ENCODE measurements at regions not wholly inside any gene's neighbourhood (a gene's known extent, or its start where the extent isn't known, plus 50 kb on each side); places are given as distances from the start of the nearest gene placed in this dataset.
"Not testable (repeated sequence)": the region's sequence is repeated elsewhere in the genome, so short reads cannot be mapped to it uniquely, and the experiment has no call there.

DNA sequence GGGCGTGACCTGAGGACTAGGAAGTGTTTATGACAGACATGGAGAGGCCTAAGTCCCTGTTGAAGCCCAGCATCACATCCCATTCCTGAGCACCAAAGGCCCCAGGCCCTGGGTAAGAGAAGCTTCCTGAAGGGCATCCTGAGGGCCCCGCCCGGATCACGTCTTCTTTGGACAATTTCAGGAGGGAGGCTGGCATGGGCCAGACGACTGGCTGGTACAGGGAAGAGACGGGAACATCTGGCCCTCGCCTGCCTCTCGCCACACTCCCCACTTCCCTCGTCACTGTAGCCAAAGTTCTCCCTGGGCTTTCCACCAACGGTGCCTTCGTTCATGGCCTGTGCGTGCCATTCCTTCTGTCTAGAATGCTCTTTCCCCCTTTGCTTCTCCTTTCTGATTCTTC, 128.1 kb downstream of the LRRC37A3 start:
- H3K4me1 ChIP-seq (ENCODE audit: control insufficient read depth, insufficient read depth, low read length); H3K36me3 ChIP-seq (ENCODE audit: control insufficient read depth, insufficient read depth, low read length); H3K27me3 ChIP-seq (ENCODE audit: control insufficient read depth, insufficient read depth, low read length): not testable (repeated sequence)

DNA sequence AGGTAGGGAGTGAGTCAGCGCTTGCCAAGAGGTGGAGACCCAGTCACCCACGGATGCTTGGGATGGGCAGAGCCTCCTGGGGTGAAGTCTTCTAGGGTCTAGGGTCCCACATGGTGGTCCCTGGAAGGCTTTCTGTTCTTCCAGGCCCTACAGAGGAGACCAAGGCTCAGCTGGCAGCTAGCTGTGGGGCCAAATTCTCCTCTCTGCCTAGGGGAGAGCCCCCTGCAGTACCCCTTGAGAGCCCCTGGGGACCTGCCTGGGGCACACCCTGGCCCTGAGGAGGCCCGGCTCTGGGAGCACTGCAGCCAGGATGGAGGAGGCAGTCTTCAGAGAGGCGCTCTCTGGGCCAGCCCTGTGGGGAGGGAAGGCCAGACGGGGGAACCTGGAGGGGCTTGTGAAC, 128.6 kb upstream of the SMURF2 start:
- H3K4me3 ChIP-seq (ENCODE audit: low read length); H3K27me3 ChIP-seq (ENCODE audit: control insufficient read depth, insufficient read depth, low read length); H3K9ac ChIP-seq (ENCODE audit: low read length); H3K9me3 ChIP-seq (ENCODE audit: control insufficient read depth, low read length); H3K36me3 ChIP-seq (ENCODE audit: control insufficient read depth, insufficient read depth, low read length); H3K4me1 ChIP-seq (ENCODE audit: control insufficient read depth, insufficient read depth, low read length): not testable (repeated sequence)

More for the DNA sequence above, 128.1 kb downstream of the LRRC37A3 start:
- H3K4me3 ChIP-seq (ENCODE audit: low read length); H3K9me3 ChIP-seq (ENCODE audit: control insufficient read depth, low read length); H3K9ac ChIP-seq (ENCODE audit: low read length): not testable (repeated sequence)

DNA sequence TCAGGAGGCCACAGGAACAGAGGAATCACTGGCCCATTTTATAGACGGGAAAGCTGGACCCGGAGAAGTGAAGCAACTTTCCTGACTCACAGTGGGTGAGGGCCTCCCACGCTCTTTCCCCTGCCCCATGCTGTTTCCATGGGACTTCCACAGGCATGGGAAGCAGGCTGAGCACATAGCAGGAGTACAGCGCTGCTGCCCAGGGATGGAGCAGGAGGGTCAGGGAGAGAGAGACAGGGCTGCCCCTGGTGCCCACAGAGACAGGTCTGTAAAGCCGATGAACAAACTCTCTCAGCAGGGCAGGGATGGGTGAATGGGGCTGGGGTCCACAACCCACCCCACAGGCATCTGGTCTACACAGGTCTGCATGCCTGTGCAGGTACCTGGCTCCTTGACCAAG, 128.1 kb upstream of the SMURF2 start:
- not testable (repeated sequence) for H3K9ac ChIP-seq (ENCODE audit: low read length); H3K36me3 ChIP-seq (ENCODE audit: control insufficient read depth, insufficient read depth, low read length); H3K4me1 ChIP-seq (ENCODE audit: control insufficient read depth, insufficient read depth, low read length); H3K4me3 ChIP-seq (ENCODE audit: low read length); H3K9me3 ChIP-seq (ENCODE audit: control insufficient read depth, low read length); H3K27me3 ChIP-seq (ENCODE audit: control insufficient read depth, insufficient read depth, low read length)

DNA sequence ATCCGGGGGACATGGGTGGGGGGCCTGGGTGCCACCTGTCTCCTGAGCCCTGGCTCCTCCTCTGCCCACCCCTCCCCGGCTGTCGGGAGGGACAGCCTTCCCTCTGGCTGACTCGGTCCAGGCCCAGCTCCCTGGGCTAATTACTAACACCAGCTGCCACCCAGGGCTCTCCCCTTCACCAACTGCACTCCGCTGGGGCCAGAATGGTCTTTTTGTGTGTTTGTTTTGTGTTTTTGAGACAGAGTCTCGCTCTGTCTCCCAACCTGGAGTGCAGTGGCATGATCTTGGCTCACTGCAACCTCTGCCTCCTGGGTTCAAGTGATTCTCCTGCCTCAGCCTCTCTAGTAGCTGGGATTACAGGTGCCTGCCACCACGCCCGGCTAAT, 126.9 kb upstream of the SMURF2 start:
- H3K9me3 ChIP-seq (ENCODE audit: control insufficient read depth, low read length); H3K4me3 ChIP-seq (ENCODE audit: low read length); H3K4me1 ChIP-seq (ENCODE audit: control insufficient read depth, insufficient read depth, low read length); H3K36me3 ChIP-seq (ENCODE audit: control insufficient read depth, insufficient read depth, low read length); H3K9ac ChIP-seq (ENCODE audit: low read length); H3K27me3 ChIP-seq (ENCODE audit: control insufficient read depth, insufficient read depth, low read length): not testable (repeated sequence)

DNA sequence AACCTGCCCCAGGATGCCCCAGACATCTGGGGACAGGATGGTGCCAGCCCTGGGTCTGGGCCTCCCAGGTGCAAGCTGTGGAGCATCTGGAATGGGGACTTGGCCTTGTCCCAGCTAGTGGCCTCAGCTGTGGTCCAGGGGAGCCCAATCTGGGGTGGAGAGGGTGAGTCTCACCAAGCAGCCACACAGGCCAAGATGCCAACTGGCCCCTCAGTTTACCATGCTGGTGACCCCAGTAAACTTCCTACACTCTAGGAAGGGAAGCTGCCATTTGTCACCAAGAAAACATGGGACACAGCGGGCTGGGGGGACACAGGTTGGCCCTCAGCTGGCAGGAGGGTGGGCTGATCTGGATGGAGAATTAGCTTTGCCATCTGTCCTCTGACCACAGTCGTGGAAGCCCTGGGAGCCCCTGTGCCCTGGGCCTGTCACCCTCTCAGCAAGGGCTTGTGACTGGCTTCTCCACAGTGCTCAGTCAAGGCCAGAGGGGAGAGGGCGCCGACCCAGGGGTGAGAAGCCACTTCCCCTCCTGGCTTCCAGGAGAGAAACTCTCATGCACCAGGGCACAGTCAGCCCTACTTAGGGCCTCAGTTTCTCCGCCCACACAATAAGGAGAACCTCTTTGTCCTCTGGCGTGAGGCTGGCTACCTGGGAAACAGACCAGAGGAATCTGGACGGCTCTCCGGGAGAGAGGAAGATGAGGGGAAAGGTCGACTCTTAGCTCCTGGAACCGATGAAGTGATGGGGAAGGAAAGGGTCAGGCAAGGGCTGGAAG, 126.4 kb upstream of the SMURF2 start:
- Histone ChIP-seq H3K4me1 (ENCODE audit: control insufficient read depth, insufficient read depth, low read length) (peaks cover 7% of the 10 kb centered on the region), H3K9ac (ENCODE audit: low read length) (no peak overlapping the region), H3K27me3 (ENCODE audit: control insufficient read depth, insufficient read depth, low read length) (no peaks in the 10 kb centered on the region), H3K4me3 (ENCODE audit: low read length) (no peak overlapping the region), H3K9me3 (ENCODE audit: control insufficient read depth, low read length) (no peaks in the 10 kb centered on the region), H3K36me3 (ENCODE audit: control insufficient read depth, insufficient read depth, low read length) (peaks cover 5% of the 10 kb centered on the region)

DNA sequence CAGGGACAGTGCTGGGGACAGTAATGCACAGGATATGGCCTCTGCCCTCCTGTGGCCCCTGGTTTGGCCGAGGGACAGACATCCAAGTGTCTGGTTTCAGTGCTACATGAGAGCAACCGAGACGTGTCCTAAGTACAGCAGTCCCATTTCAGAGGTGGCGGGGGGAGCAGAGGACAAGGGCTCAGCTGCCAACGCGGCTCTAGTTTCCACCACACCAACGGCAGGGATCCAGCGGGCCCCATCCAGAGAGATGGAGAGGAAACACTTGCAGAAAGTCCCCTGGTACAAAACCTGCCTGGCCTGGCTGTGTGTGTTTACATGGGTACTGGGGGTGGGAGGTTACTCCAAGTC, 125.8 kb upstream of the SMURF2 start:
- H3K4me1 ChIP-seq (ENCODE audit: control insufficient read depth, insufficient read depth, low read length) = peaks cover 7% of the 10 kb centered on the region
- no peak overlapping the region for H3K4me3 ChIP-seq (ENCODE audit: low read length)
- H3K9ac ChIP-seq (ENCODE audit: low read length) = no peak overlapping the region
- H3K27me3 ChIP-seq (ENCODE audit: control insufficient read depth, insufficient read depth, low read length) = no peaks in the 10 kb centered on the region
- H3K36me3 ChIP-seq (ENCODE audit: control insufficient read depth, insufficient read depth, low read length) = peaks cover 5% of the 10 kb centered on the region
- H3K9me3 ChIP-seq (ENCODE audit: control insufficient read depth, low read length) = no peaks in the 10 kb centered on the region

DNA sequence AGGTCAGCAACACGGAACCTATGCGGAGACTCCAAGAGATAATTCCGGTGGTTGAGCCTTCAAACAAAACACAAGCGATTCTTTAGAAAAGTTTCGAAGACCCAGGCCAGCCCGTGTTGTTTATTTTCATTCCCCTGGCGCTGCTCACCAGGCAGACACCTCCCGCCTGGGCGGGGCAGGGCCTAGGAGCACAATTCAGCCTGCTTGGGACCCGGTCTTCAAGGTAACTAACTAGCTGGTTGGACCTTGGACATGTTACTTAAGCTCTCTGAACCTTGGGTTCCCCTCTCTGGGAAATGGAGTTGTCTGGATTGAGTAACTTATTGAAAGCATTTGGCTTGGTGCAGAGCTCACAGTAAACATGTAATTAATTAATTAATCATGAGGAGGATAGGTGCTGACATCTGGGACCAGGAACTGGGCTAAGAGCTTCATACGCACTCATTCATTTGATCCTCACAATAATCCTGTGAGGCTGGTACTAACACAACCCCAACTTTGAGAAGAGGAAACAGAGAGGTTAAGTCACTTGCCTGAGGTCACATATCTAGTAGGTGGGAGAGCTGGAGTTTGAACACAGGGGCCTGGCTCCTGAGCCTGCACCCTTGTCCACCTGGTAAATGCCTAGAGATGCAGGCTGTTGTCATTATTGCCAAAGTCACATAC, 125.3 kb upstream of the SMURF2 start:
- H3K9ac ChIP-seq (ENCODE audit: low read length) = no peak overlapping the region
- H3K36me3 ChIP-seq (ENCODE audit: control insufficient read depth, insufficient read depth, low read length) = peaks cover 5% of the 10 kb centered on the region
- peaks cover 7% of the 10 kb centered on the region for H3K4me1 ChIP-seq (ENCODE audit: control insufficient read depth, insufficient read depth, low read length)
- H3K27me3 ChIP-seq (ENCODE audit: control insufficient read depth, insufficient read depth, low read length) = no peaks in the 10 kb centered on the region
- no peak overlapping the region for H3K4me3 ChIP-seq (ENCODE audit: low read length)
- no peaks in the 10 kb centered on the region for H3K9me3 ChIP-seq (ENCODE audit: control insufficient read depth, low read length)

DNA sequence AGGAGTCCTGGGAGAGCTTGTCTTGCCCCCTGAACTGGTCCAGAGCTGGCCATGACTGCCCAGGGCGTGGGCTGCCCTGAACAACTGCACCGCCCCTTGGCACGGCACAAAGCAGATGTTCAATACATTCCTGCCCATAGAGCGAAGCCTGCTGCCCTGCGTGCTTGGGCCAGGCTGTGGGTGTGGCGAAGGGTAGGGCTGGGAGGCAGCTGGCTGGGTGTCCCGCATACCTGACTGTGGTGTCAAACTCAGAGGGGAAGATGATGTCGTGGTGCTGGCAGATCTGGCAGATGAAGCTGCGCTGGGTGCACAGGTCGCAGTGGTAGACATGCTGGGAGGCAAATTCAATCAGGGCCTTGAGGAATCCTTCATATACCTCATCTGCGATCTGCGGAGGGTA, 124.2 kb upstream of the SMURF2 start:
- Histone ChIP-seq H3K9me3 (ENCODE audit: control insufficient read depth, low read length) (no peaks in the 10 kb centered on the region), H3K36me3 (ENCODE audit: control insufficient read depth, insufficient read depth, low read length) (peaks cover 5% of the 10 kb centered on the region), H3K4me3 (ENCODE audit: low read length) (no peak overlapping the region)

DNA sequence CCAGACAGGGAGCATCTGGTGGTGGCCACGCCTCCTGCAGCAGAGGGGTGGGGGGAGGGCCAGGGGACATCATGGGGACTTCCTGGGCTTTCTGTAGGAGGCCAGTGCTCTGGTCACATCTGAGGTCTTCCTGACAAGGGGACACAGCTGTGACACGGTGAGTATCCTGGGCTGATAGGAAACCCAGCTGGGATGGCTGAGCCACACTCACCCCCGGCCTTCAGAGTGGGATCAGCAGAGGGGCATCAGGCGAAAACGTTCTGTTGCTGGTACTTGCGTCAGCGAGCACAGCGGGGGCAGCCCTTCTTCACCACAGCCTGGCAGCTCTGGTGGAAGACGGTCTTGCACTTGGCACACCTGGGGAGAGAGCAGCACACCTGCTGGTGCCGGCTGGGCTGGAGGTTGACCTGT, 122.9 kb upstream of the SMURF2 start:
- no peak overlapping the region for H3K4me3 ChIP-seq (ENCODE audit: low read length)
- no peaks in the 10 kb centered on the region for H3K9me3 ChIP-seq (ENCODE audit: control insufficient read depth, low read length)
- no peak overlapping the region for H3K9ac ChIP-seq (ENCODE audit: low read length)
- peaks cover 15% of the 10 kb centered on the region for H3K27me3 ChIP-seq (ENCODE audit: control insufficient read depth, insufficient read depth, low read length)
- H3K36me3 ChIP-seq (ENCODE audit: control insufficient read depth, insufficient read depth, low read length) = peaks cover 5% of the 10 kb centered on the region
- H3K4me1 ChIP-seq (ENCODE audit: control insufficient read depth, insufficient read depth, low read length) = peaks cover 23% of the 10 kb centered on the region

More for the DNA sequence above, 124.2 kb upstream of the SMURF2 start:
- no peak overlapping the region for H3K9ac ChIP-seq (ENCODE audit: low read length)
- peaks cover 13% of the 10 kb centered on the region for H3K4me1 ChIP-seq (ENCODE audit: control insufficient read depth, insufficient read depth, low read length)
- peaks cover 6% of the 10 kb centered on the region for H3K27me3 ChIP-seq (ENCODE audit: control insufficient read depth, insufficient read depth, low read length)

DNA sequence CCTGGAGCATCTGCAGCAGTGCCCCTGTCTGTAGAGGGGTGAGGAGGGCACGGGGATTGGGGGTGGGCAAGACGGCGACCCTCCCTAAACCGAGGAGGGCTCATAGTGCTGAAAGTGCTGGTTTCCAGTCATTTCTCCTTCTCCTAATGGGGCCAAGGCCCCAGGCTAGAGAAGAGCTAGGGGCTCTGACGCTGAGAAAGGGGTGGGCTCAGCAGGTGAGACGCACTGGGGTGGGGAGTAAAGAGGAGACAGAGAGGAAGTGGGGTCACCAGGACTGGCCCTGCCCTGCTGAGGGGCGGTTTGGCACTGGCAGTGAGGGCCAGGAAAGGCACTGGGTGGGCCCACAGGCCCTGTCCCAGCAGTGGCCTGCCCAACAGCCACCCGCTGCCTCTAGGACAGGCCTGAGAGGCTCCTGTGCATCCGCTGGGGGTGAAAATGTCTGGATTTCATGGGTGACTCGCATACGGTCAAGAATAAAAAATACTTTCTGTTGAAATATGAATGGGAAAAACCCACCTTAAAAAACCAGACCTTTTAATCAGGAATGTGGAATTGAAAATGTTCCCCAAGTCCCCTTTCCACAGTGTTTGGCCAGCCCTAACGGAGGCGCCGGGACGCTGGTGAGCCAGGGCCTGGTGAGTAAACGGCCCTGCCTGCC, 122.4 kb upstream of the SMURF2 start:
- peaks cover 28% of the 10 kb centered on the region for H3K4me1 ChIP-seq (ENCODE audit: control insufficient read depth, insufficient read depth, low read length)
- no peak overlapping the region for H3K9ac ChIP-seq (ENCODE audit: low read length)
- H3K27me3 ChIP-seq (ENCODE audit: control insufficient read depth, insufficient read depth, low read length) = peaks cover 20% of the 10 kb centered on the region
- H3K4me3 ChIP-seq (ENCODE audit: low read length) = no peak overlapping the region
- H3K9me3 ChIP-seq (ENCODE audit: control insufficient read depth, low read length) = no peaks in the 10 kb centered on the region
- H3K36me3 ChIP-seq (ENCODE audit: control insufficient read depth, insufficient read depth, low read length) = peaks cover 5% of the 10 kb centered on the region

DNA sequence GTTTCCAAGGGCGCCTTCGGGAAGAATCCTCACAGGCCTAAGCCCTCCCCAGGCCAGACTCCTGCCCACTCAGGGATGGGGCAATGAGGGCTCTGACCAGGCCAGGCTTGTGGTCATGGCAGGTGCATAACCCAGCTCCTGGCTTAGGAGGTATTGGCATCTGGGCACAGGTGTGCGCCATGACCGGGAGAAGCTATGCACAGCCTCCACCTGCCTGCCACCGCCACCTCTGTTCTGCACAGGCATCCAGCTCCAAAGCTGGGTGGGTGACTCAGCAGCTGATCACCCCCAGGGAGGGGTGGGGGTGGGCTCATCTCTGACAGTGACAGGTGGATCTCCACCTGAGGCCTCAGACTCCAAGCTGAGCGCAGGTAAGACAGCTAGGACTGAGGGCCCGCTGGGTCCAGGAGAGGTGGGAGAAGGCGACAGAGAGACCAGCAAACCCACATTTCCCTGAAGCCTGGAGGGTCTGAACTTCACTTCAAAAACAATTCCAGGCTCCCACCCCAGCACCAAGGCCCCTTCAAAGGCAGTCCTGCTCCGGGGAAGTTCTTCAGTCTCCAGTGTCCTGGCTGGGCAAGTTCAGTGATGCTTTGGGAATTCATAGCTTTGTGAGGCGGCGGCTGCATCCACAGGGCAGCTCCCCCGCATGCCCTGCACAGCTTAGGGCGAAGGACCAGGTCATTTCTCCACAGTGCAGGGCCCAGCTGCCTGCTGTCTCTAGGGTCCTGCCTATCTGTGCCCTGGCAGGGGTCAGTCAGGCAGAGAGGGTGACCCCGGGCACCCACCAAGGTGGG, 121.6 kb upstream of the SMURF2 start:
- Histone ChIP-seq H3K4me3 (ENCODE audit: low read length) (no peak overlapping the region), H3K27me3 (ENCODE audit: control insufficient read depth, insufficient read depth, low read length) (peaks cover 28% of the 10 kb centered on the region), H3K36me3 (ENCODE audit: control insufficient read depth, insufficient read depth, low read length) (peaks cover 5% of the 10 kb centered on the region), H3K4me1 (ENCODE audit: control insufficient read depth, insufficient read depth, low read length) (peaks cover 35% of the 10 kb centered on the region), H3K9me3 (ENCODE audit: control insufficient read depth, low read length) (no peaks in the 10 kb centered on the region), H3K9ac (ENCODE audit: low read length) (no peak overlapping the region)

DNA sequence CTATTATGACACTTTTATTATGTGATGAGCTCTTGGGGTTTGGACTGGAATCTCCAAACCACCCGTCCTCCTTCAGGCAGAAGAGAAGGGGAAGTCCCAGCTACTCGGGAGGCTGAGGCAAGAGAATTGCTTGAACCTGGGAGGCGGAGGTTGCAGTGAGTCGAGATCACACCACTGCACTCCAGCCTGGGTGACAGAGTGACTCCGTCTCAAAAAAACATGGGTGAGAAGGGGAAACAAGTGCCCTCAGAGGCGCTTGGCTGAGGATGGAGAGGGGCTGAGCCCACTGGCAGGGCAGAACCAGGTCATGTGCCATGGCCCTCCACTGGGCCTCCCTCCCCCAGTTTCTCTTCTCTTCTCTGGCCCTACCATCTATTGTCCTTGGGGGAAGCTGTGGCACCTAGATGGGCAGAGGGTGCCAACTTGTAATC, 120.9 kb upstream of the SMURF2 start:
- H3K9ac ChIP-seq (ENCODE audit: low read length) = no peak overlapping the region
- no peak overlapping the region for H3K4me3 ChIP-seq (ENCODE audit: low read length)
- peaks cover 35% of the 10 kb centered on the region for H3K27me3 ChIP-seq (ENCODE audit: control insufficient read depth, insufficient read depth, low read length)
- H3K9me3 ChIP-seq (ENCODE audit: control insufficient read depth, low read length) = no peaks in the 10 kb centered on the region
- peaks cover 5% of the 10 kb centered on the region for H3K36me3 ChIP-seq (ENCODE audit: control insufficient read depth, insufficient read depth, low read length)
- peaks cover 39% of the 10 kb centered on the region for H3K4me1 ChIP-seq (ENCODE audit: control insufficient read depth, insufficient read depth, low read length)
